ENCODE measurements at regions not wholly inside any gene's neighbourhood (a gene's known extent, or its start where the extent isn't known, plus 50 kb on each side); places are given as distances from the start of the nearest gene placed in this dataset.

- H3K27ac Mint-ChIP-seq, result no peak overlapping the region
- no peak overlapping the region for H3K4me3 Mint-ChIP-seq
- TF ChIP-seq CTCF (IDR thresholded peaks at IDR 0.05), result no peak
- H3K27me3 ChIP-seq (ENCODE audit: control insufficient read depth in 1 of 2, insufficient read depth in 2 of 2, low read length in 2 of 2), result no peaks in the 10 kb centered on the region
- H3K9me3 Mint-ChIP-seq, result no peaks in the 10 kb centered on the region
- no peaks in the 10 kb centered on the region for H3K4me1 ChIP-seq (ENCODE audit: insufficient read depth, low read length)
- no peaks in the 10 kb centered on the region for H3K9me3 ChIP-seq (ENCODE audit: control insufficient read depth in 1 of 2, insufficient read depth in 1 of 2, low read length in 2 of 2)
- ATAC-seq (ENCODE audit: poor library complexity) (no peak), DNase-seq (no peak)
- H3K4me1 Mint-ChIP-seq (ENCODE audit: low read depth), result no peaks in the 10 kb centered on the region
- H3K36me3 ChIP-seq (ENCODE audit: insufficient read depth, low read length), result no peaks in the 10 kb centered on the region
- CTCF ChIA-PET, result no interaction called here
- H3K27ac ChIP-seq (ENCODE audit: low read depth in 1 of 2, low read length in 2 of 2), result no peak overlapping the region
- H3K36me3 Mint-ChIP-seq (ENCODE audit: low read depth), result no peaks in the 10 kb centered on the region
- peaks cover 22% of the 10 kb centered on the region for H3K27me3 Mint-ChIP-seq
- H3K4me3 ChIP-seq (ENCODE audit: low read length), result no peak overlapping the region
- intact Hi-C loops (cut with DNase I, micrococcal nuclease), result no loop called here
- POLR2A ChIA-PET, result no interaction called here
Observed at GRCh38 chr4:101441446-101441845, 94.1 kb upstream of the PPP3CA start.

GRCh38 chr4:101439926-101440325 lies 92.6 kb upstream of the PPP3CA start:
- TF ChIP-seq CTCF (IDR thresholded peaks at IDR 0.05), result no peak
- Mint-ChIP-seq H3K27ac (no peak overlapping the region), H3K4me3 (no peak overlapping the region), H3K9me3 (no peaks in the 10 kb centered on the region), H3K27me3 (peaks cover 15% of the 10 kb centered on the region), H3K4me1 (ENCODE audit: low read depth) (no peaks in the 10 kb centered on the region), H3K36me3 (ENCODE audit: low read depth) (no peaks in the 10 kb centered on the region)
- no peaks in the 10 kb centered on the region for H3K4me1 ChIP-seq (ENCODE audit: insufficient read depth, low read length)
- no peaks in the 10 kb centered on the region for H3K36me3 ChIP-seq (ENCODE audit: insufficient read depth, low read length)
- DNase-seq (no peak), ATAC-seq (ENCODE audit: poor library complexity) (no peak)
- no peak overlapping the region for H3K27ac ChIP-seq (ENCODE audit: low read depth in 1 of 2, low read length in 2 of 2)
- no peaks in the 10 kb centered on the region for H3K9me3 ChIP-seq (ENCODE audit: control insufficient read depth in 1 of 2, insufficient read depth in 1 of 2, low read length in 2 of 2)
- intact Hi-C loops (cut with DNase I, micrococcal nuclease), result no loop called here
- H3K4me3 ChIP-seq (ENCODE audit: low read length), result no peak overlapping the region
- ChIA-PET POLR2A (no interaction called here), CTCF (no interaction called here)
- no peaks in the 10 kb centered on the region for H3K27me3 ChIP-seq (ENCODE audit: control insufficient read depth in 1 of 2, insufficient read depth in 2 of 2, low read length in 2 of 2)

GRCh38 chr4:101421386-101421785 lies 74.1 kb upstream of the PPP3CA start:
- intact Hi-C loops (cut with DNase I, micrococcal nuclease), result no loop called here
- ATAC-seq (ENCODE audit: poor library complexity), result no peak
- ChIA-PET POLR2A (no interaction called here), CTCF (interaction anchor here (0.9 kb wide), 1 partner anchor 16 kb away, joined by 4 read pairs; no protein-coding TSS in a partner anchor)
- Mint-ChIP-seq H3K36me3 (ENCODE audit: low read depth) (no peaks in the 10 kb centered on the region), H3K27me3 (peaks cover 50% of the 10 kb centered on the region), H3K4me3 (no peak overlapping the region), H3K4me1 (ENCODE audit: low read depth) (peaks cover 29% of the 10 kb centered on the region), H3K9me3 (no peaks in the 10 kb centered on the region), H3K27ac (no peak overlapping the region)
- H3K36me3 ChIP-seq (ENCODE audit: insufficient read depth, low read length), result no peaks in the 10 kb centered on the region
- H3K27ac ChIP-seq (ENCODE audit: low read depth in 1 of 2, low read length in 2 of 2), result no peak overlapping the region
- TF ChIP-seq CTCF (IDR thresholded peaks at IDR 0.05), result no peak
- peaks cover 19% of the 10 kb centered on the region for H3K4me1 ChIP-seq (ENCODE audit: insufficient read depth, low read length)
- H3K4me3 ChIP-seq (ENCODE audit: low read length), result no peak overlapping the region
- peaks cover 0 to 7% of the 10 kb centered on the region in 2 experiments for H3K9me3 ChIP-seq (ENCODE audit: control insufficient read depth in 1 of 2, insufficient read depth in 1 of 2, low read length in 2 of 2)
- H3K27me3 ChIP-seq (ENCODE audit: control insufficient read depth in 1 of 2, insufficient read depth in 2 of 2, low read length in 2 of 2), result peaks cover 12 to 25% of the 10 kb centered on the region in 2 experiments
- DNase-seq, result no peak

Measured in CD4-positive, alpha-beta T cell (primary cell).